ENCODE measurements at regions not wholly inside any gene's neighbourhood (a gene's known extent, or its start where the extent isn't known, plus 50 kb on each side); places are given as distances from the start of the nearest gene placed in this dataset.
"Not testable (repeated sequence)": the region's sequence is repeated elsewhere in the genome, so short reads cannot be mapped to it uniquely, and the experiment has no call there.

DNA sequence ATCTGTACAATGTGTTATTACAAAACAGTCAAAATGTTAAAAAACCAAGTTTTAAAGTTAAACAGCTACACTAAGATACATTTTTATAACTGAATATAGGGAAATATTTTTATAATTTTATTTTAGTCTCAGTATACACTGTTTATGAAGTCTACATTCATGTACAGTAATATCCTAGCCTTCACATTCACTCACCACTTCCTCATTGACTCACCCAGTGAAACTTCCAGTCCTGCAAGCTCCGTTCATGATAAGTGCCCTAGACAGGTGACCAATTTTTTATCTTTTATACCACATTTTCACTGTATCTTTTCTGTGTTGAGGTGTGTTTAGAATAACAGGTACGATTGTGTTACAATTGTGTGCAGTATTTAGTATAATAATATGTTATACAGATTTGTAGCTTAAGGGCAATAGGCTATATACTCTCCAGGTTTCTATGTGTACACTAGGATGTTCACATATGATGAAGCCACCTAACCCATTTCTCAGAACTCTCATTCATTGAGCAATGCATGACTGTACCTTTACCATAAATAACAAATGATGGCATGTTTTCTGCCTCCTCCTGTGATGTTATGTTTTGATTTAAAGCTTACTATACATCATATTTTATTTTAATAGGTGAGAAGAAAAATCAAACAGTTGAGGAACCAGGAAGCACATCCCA lies 388.4 kb upstream of the NDN start:
- Mint-ChIP-seq H3K27me3 (no peaks in the 10 kb centered on the region), H3K36me3 (no peaks in the 10 kb centered on the region), H3K9me3 (peaks cover 4% of the 10 kb centered on the region), H3K4me3 (no peak overlapping the region), H3K27ac (no peak overlapping the region), H3K4me1 (no peaks in the 10 kb centered on the region)
- POLR2A ChIA-PET = no interaction called here
- ATAC-seq (ENCODE audit: low read depth) (no peak), DNase-seq (no peak)

DNA sequence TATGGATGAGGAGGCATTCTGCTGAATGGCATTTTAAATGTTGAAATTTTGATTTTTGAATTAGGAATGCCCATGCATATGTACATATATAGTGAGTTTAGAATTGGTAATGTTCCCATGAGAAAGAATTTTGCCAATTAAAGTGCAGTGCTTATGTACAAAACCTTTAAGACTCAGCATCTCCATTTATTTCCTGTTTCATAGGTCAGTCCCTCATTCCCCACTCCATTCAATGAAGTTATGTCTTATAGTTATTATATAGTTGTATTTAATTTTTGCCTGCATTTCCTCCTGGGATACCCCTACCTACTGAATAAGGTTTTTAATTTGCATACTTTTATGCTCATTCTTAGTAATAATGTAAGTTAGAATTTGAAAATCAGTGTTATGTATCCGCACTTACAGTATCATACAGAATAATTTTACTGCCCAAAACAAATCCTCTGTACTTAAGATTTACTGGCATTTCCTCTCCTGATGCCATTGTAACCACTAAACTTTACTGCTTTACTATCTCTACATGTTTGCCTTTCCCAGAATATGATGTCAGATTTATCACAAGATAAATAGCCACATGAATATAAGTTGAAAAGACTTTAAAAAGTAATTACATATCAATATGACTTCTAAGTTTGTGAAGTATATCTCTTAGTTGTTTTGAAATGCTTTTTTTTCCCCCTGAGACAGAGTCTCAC lies 389.1 kb upstream of the NDN start:
- no peaks in the 10 kb centered on the region for H3K27me3 Mint-ChIP-seq

DNA sequence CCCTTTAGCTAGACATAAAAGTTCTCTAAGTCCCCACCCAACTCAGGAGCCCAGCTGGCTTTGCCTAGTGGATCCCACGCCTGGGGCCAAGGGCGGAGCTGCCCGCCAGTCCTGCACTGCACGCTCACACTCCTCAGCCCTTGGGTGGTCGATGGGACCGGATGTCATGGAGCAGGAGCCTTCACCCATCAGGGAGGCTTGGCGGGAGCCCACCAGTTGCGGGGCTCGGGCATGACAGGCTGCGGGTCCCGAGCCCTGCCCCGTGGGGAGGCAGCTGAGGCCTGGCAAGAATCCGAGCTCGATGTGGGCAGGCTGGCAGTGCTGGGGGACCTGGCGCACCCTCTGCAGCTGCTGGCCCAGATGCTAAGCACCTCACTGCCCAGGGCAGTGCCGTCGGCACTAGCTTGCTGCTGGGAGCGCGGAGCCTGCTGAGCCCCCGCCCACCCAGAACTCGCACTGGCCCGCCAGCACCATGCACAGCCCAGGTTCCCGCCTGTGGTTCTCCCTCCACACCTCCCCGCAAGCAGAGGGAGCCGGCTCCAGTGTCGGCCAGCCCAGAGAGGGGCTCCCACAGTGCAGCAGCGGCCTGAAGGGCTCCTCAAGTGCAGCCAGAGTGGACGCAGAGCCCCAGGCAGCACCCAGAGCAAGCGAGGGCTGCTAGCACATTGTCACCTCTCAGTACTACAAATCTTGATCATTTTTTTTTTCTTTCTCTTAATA lies 391.4 kb upstream of the NDN start:
- no peaks in the 10 kb centered on the region for H3K27me3 Mint-ChIP-seq
- H3K36me3 Mint-ChIP-seq = no peaks in the 10 kb centered on the region
- H3K4me3 Mint-ChIP-seq = no peak overlapping the region
- POLR2A ChIA-PET = no interaction called here
- no peaks in the 10 kb centered on the region for H3K4me1 Mint-ChIP-seq
- DNase-seq = no peak
- ATAC-seq (ENCODE audit: low read depth) = no peak
- H3K27ac Mint-ChIP-seq = no peak overlapping the region
- H3K9me3 Mint-ChIP-seq = peaks cover 10% of the 10 kb centered on the region

More for the DNA sequence above, 389.1 kb upstream of the NDN start:
- H3K4me3 Mint-ChIP-seq = no peak overlapping the region
- no peaks in the 10 kb centered on the region for H3K4me1 Mint-ChIP-seq
- H3K36me3 Mint-ChIP-seq = no peaks in the 10 kb centered on the region
- no peak overlapping the region for H3K27ac Mint-ChIP-seq
- POLR2A ChIA-PET = no interaction called here
- ATAC-seq (ENCODE audit: low read depth) (no peak), DNase-seq (no peak)
- H3K9me3 Mint-ChIP-seq = peaks cover 6% of the 10 kb centered on the region

DNA sequence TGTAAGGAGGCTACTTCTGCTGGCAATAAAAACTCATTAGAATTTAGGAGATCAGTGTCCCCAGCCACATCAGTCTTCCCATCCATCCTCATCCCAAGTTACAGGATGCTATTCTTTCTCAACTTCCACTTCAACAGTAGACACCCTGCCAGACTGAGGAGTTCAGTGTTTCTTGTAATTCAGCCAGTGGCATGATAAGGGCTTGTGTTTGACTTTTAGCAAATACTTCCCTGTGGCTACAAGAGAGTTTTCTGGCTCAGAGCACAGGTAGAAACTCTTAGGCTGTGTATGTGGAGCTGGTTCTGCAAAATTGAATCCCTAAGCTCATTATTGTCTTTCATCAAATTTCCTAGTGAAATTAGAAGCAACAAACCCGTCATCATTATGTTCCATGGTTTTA lies 401.8 kb upstream of the NDN start:
- H3K27ac Mint-ChIP-seq; H3K4me1 Mint-ChIP-seq; H3K4me3 Mint-ChIP-seq; H3K36me3 Mint-ChIP-seq; POLR2A ChIA-PET; ATAC-seq (ENCODE audit: low read depth); DNase-seq; H3K27me3 Mint-ChIP-seq: not testable (repeated sequence)
- H3K9me3 Mint-ChIP-seq = peaks cover 17% of the 10 kb centered on the region

DNA sequence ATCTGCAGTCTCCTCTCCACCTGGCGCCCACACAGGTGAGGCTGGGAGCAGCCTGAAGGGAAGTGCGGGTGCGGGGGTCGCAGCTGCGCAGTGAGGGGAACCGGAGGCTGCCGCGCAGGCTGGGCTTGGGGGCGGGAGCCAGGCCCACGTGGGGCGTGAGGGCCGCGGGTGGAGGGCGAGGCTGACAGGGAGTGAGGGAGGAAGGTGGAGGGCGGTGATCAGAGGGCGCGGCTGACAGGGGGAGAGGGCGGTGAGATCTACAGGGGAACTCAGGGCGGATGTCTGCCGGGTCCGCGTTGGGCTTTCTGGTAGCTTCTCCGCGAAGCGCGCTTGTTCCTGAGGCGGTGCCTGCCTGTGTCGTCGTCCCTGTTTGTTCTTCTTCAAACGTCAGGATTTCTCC lies 414.4 kb upstream of the NDN start:
- H3K4me3 Mint-ChIP-seq; ATAC-seq (ENCODE audit: low read depth); H3K9me3 Mint-ChIP-seq; H3K27ac Mint-ChIP-seq; H3K27me3 Mint-ChIP-seq; H3K36me3 Mint-ChIP-seq; H3K4me1 Mint-ChIP-seq; DNase-seq; POLR2A ChIA-PET: not testable (repeated sequence)

DNA sequence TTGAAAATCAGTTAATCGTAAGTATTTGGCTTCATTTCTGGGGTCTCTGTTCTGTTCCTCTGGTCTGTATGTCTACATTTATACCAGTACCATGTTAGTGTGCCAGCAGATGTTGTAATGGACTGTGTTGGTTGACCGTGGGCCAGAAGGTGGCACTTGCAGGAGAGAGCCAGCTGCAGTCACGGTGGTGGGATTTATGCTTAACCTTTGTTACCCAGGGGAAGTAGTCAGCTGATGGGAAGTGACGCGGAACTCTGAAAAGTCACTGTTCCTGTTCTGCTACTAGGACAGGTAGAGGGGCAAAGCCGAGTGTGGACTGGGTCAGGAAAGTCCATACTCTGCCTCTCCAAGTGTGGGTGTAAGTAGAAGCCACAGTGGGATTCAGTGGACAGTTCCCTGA lies 420.4 kb upstream of the NDN start:
- DNase-seq; H3K36me3 Mint-ChIP-seq; H3K27ac Mint-ChIP-seq; H3K27me3 Mint-ChIP-seq; ATAC-seq (ENCODE audit: low read depth); H3K4me1 Mint-ChIP-seq; H3K4me3 Mint-ChIP-seq; POLR2A ChIA-PET: not testable (repeated sequence)
- H3K9me3 Mint-ChIP-seq = peaks cover 12% of the 10 kb centered on the region

DNA sequence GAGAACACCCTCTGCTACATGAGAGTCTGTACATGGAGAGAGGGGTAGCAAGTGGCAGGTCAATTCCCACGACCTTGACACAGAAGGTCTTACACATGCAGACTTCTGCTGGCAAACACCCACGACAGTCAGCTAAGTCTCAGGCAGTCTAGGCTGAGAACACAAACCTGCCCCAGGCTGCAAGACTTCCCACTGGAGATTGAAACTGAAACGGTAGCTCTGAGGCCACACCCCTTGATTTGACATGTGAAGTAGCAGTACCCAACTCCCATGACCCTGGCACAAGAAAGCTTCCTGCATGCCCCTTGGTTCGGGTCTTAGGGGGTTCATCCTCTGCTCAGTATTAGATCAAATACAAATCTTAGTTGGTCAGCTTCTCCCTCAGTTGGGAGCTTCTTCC lies 420.8 kb upstream of the NDN start:
- H3K27me3 Mint-ChIP-seq; ATAC-seq (ENCODE audit: low read depth); H3K4me3 Mint-ChIP-seq; DNase-seq; POLR2A ChIA-PET; H3K27ac Mint-ChIP-seq; H3K4me1 Mint-ChIP-seq; H3K36me3 Mint-ChIP-seq: not testable (repeated sequence)
- peaks cover 13% of the 10 kb centered on the region for H3K9me3 Mint-ChIP-seq

DNA sequence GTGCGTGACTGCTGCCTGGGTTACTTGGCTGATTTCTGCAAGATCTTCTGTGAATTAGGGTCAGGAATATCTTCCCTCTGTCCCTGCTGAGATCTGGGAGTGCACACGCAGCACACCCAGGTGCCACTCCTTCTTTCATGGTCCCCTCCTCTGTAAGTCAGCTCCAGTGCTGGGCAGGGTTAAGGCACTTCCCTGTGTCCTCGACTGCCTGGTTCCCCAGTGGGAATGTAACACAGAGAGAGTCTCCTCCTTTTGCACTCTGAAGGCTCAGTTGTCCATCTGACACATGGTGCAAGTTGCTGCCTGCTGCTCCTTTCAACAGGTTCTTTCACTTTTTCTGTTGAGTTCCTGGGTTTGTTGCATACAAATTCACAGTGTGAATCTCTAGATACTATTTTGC lies 421.2 kb upstream of the NDN start:
- DNase-seq; H3K36me3 Mint-ChIP-seq; ATAC-seq (ENCODE audit: low read depth); POLR2A ChIA-PET; H3K27me3 Mint-ChIP-seq; H3K4me3 Mint-ChIP-seq; H3K4me1 Mint-ChIP-seq; H3K27ac Mint-ChIP-seq: not testable (repeated sequence)
- peaks cover 14% of the 10 kb centered on the region for H3K9me3 Mint-ChIP-seq

DNA sequence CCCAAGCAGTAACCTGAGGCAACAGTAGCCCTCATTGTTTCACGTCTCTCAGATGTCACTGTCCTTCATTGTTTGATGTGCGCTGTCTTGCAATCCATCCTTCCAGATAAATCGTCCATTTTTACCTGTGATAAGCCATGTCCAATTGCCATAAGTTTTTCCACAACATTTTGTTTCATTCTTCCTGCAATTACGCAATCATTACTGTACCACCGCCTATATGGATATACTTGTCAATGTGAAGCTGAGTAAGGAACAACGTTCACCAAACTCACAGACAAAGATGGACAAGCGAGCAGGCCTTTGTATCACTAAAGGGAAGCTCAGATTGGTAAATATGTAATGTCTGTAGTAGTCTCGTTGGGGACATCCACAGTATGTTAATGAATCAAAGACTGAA lies 452.5 kb upstream of the NDN start:
- H3K9me3 Mint-ChIP-seq; H3K27ac Mint-ChIP-seq; H3K27me3 Mint-ChIP-seq; H3K36me3 Mint-ChIP-seq; H3K4me3 Mint-ChIP-seq; POLR2A ChIA-PET; DNase-seq; ATAC-seq (ENCODE audit: low read depth); H3K4me1 Mint-ChIP-seq: not testable (repeated sequence)

DNA sequence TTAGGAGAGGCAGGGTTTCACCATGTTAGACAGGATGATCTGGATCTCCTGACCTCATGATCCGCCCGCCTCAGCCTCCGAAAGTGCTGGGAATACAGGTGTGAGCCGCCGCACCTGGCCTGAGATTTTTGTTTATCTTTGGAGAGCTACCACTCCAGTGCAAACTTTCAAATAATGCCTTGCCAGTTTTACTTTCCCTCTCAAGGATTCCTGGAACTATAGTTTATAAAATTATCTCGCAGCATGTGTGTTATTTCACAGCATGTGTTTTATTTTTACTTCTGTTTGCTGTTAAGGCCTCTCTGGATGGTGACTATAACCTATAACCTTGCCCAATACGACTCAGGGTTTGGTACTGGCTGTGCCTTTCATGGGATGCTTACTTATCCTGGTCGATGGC lies 458.0 kb upstream of the NDN start:
- H3K27me3 Mint-ChIP-seq; DNase-seq; H3K4me3 Mint-ChIP-seq; H3K36me3 Mint-ChIP-seq; ATAC-seq (ENCODE audit: low read depth); H3K27ac Mint-ChIP-seq; H3K9me3 Mint-ChIP-seq; H3K4me1 Mint-ChIP-seq; POLR2A ChIA-PET: not testable (repeated sequence)

DNA sequence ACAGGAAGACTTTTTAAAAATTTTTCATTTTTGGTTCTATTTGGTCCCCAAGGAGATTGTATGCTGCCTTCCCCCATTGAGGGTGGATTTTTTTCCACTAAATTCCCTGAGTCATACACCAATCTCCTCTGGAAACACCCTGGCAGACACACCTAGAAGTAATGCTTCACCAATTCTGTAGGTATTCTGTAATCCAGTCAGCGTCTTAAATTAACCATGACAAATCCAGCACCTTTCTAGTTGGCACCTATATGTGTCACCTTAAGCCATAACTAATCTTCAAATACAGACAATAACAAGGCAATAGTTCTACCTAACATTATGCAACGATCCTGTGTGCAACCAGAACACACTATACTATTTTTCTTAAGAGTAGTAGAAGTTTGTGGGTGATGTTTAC lies 459.1 kb upstream of the NDN start:
- no peak for DNase-seq
- Mint-ChIP-seq H3K27me3 (no peaks in the 10 kb centered on the region), H3K4me3 (no peak overlapping the region), H3K9me3 (no peaks in the 10 kb centered on the region), H3K27ac (no peak overlapping the region), H3K4me1 (no peaks in the 10 kb centered on the region), H3K36me3 (no peaks in the 10 kb centered on the region)
- no peak for ATAC-seq (ENCODE audit: low read depth)
- POLR2A ChIA-PET = no interaction called here

DNA sequence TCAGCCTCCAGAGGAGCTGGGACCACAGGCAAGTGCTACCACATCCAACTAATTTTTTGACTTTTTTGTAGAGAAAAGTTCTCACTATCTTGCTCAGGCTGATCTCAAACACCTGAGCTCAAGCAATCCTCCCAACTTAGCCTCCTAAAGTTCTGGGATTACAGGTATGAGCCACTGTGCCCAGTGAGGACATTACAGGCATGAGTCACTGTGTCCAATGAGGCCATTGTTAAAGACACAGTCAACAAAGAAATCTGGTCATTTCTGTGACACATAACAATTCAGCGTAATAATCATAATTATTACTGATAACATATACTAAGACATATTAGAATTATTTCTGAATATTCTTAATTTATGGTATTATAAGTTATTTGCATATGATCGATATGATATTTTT lies 463.4 kb upstream of the NDN start:
- Mint-ChIP-seq H3K36me3 (no peaks in the 10 kb centered on the region), H3K4me1 (no peaks in the 10 kb centered on the region), H3K9me3 (peaks cover 2% of the 10 kb centered on the region), H3K27ac (no peak overlapping the region), H3K27me3 (no peaks in the 10 kb centered on the region), H3K4me3 (no peak overlapping the region)
- POLR2A ChIA-PET = no interaction called here
- DNase-seq (no peak), ATAC-seq (ENCODE audit: low read depth) (no peak)

DNA sequence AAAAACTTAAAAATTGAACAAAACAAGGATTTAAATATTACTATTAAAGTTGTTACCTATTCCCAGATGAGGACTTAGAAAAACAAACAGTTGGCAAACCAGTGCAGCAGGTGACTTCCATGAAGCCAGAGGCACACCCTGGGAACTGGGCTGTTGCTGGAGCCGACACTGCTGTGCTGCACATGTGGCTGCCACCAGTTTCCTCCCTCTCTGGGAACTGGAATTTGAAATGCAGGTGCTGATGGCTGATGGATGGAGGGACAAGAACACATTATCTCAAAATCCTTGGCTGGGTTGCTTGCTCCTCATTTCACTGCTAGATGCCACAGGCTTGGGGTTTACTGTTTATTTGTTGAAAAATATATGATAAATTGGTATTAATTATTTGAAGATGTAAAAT lies 471.2 kb upstream of the NDN start:
- DNase-seq; H3K4me3 Mint-ChIP-seq; H3K27me3 Mint-ChIP-seq; H3K4me1 Mint-ChIP-seq; H3K9me3 Mint-ChIP-seq; H3K27ac Mint-ChIP-seq; H3K36me3 Mint-ChIP-seq; POLR2A ChIA-PET; ATAC-seq (ENCODE audit: low read depth): not testable (repeated sequence)

DNA sequence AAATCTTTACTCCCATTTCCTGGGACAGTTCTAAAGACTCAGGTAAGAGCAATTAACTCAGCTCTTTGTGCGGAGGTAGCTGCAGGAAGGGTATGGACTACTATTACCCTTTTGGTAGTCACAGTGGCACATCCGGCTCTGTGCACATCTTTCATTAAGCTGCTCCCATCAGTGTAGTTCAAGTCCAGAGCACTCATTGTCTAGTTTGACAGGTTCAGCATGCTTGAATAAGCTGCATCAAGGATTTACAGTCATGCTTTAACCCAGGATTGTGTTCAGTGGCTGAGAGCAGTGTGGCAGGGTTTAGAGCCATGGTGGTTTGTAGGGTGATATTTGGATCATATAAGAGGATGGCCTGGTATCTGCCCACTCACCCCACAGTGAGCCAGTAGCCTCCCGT lies 478.4 kb upstream of the NDN start:
- H3K4me3 Mint-ChIP-seq; H3K36me3 Mint-ChIP-seq; H3K9me3 Mint-ChIP-seq; POLR2A ChIA-PET; ATAC-seq (ENCODE audit: low read depth); H3K27ac Mint-ChIP-seq; H3K27me3 Mint-ChIP-seq; H3K4me1 Mint-ChIP-seq; DNase-seq: not testable (repeated sequence)

Data from activated naive CD8-positive, alpha-beta T cell treated with anti-CD3 and anti-CD28 coated beads, Interleukin-2, amount 10 ng/mL, durations not matched to agents 7 days and 5 days (primary cell).